Glutamatergic neuron (in vitro differentiated cells): ENCODE measurements at regions not wholly inside any gene's neighbourhood (a gene's known extent, or its start where the extent isn't known, plus 50 kb on each side); places are given as distances from the start of the nearest gene placed in this dataset.

ENCODE experiments used
- DNase-seq: peaks from one replicate; pipeline ENCODE4 v3.0.0; 2022
- H3K27ac Mint-ChIP-seq: one replicate; pipeline ENCODE4 v1.8.0; 2020; ENCODE audit warnings: mild to moderate bottlenecking, mixed read lengths, inconsistent platforms; ENCODE audit not compliant: unreplicated experiment
- H3K27me3 Mint-ChIP-seq: one replicate; pipeline ENCODE4 v1.8.0; 2020; ENCODE audit warnings: mild to moderate bottlenecking, moderate library complexity, mixed read lengths, inconsistent platforms; ENCODE audit not compliant: unreplicated experiment
- H3K36me3 Mint-ChIP-seq: one replicate; pipeline ENCODE4 v1.8.0; 2020; ENCODE audit warnings: mild to moderate bottlenecking, mixed read lengths, inconsistent platforms; ENCODE audit not compliant: unreplicated experiment
- H3K4me1 Mint-ChIP-seq: one replicate; pipeline ENCODE4 v1.8.0; 2020; ENCODE audit warnings: mild to moderate bottlenecking, low read depth, mixed read lengths, inconsistent platforms; ENCODE audit not compliant: unreplicated experiment
- H3K4me3 Mint-ChIP-seq: one replicate; pipeline ENCODE4 v1.8.0; 2020; ENCODE audit warnings: mild to moderate bottlenecking, mixed read lengths, inconsistent platforms; ENCODE audit not compliant: unreplicated experiment
- H3K9me3 Mint-ChIP-seq: one replicate; pipeline ENCODE4 v1.8.0; 2020; ENCODE audit warnings: mild to moderate bottlenecking, moderate library complexity, mixed read lengths, inconsistent platforms; ENCODE audit not compliant: unreplicated experiment
- CTCF ChIP-seq: fragments of 200-600 bp; sonication (generic); IDR thresholded peaks from one replicate; pipeline ENCODE4 v1.5.0; 2021; ENCODE audit not compliant: partially characterized antibody, unreplicated experiment

GRCh38 chr2:34266908-34267697 is 668.0 kb upstream of the FAM98A start:
- no peak for TF ChIP-seq CTCF
- no peaks in the 10 kb centered on the region for H3K4me1 Mint-ChIP-seq
- no peak for DNase-seq
- H3K27ac Mint-ChIP-seq = no peak overlapping the region
- H3K9me3 Mint-ChIP-seq = no peaks in the 10 kb centered on the region
- no peak overlapping the region for H3K4me3 Mint-ChIP-seq
- no peaks in the 10 kb centered on the region for H3K27me3 Mint-ChIP-seq
- no peaks in the 10 kb centered on the region for H3K36me3 Mint-ChIP-seq

- no peak for TF ChIP-seq CTCF
- no peaks in the 10 kb centered on the region for H3K4me1 Mint-ChIP-seq
- no peaks in the 10 kb centered on the region for H3K27me3 Mint-ChIP-seq
- no peaks in the 10 kb centered on the region for H3K36me3 Mint-ChIP-seq
- DNase-seq = peak; percentile 17
- H3K27ac Mint-ChIP-seq = no peak overlapping the region
- H3K4me3 Mint-ChIP-seq = no peak overlapping the region
- no peaks in the 10 kb centered on the region for H3K9me3 Mint-ChIP-seq
Measured at GRCh38 chr2:34261701-34262100, 662.6 kb upstream of the FAM98A start.

GRCh38 chr2:34254272-34254878 is 655.3 kb upstream of the FAM98A start:
- Mint-ChIP-seq H3K27ac (no peak overlapping the region), H3K4me1 (no peaks in the 10 kb centered on the region), H3K9me3 (no peaks in the 10 kb centered on the region), H3K4me3 (no peak overlapping the region), H3K27me3 (no peaks in the 10 kb centered on the region), H3K36me3 (no peaks in the 10 kb centered on the region)
- no peak for DNase-seq
- TF ChIP-seq CTCF = no peak

GRCh38 chr2:34252111-34252510 is 653.0 kb upstream of the FAM98A start:
- no peak for TF ChIP-seq CTCF
- no peak overlapping the region for H3K4me3 Mint-ChIP-seq
- no peaks in the 10 kb centered on the region for H3K4me1 Mint-ChIP-seq
- H3K36me3 Mint-ChIP-seq = no peaks in the 10 kb centered on the region
- H3K27me3 Mint-ChIP-seq = no peaks in the 10 kb centered on the region
- DNase-seq = no peak
- H3K9me3 Mint-ChIP-seq = no peaks in the 10 kb centered on the region
- H3K27ac Mint-ChIP-seq = no peak overlapping the region

GRCh38 chr2:34251578-34251977 is 652.5 kb upstream of the FAM98A start:
- H3K27me3 Mint-ChIP-seq = no peaks in the 10 kb centered on the region
- no peak for DNase-seq
- no peaks in the 10 kb centered on the region for H3K36me3 Mint-ChIP-seq
- no peak overlapping the region for H3K27ac Mint-ChIP-seq
- no peak overlapping the region for H3K4me3 Mint-ChIP-seq
- H3K4me1 Mint-ChIP-seq = no peaks in the 10 kb centered on the region
- no peaks in the 10 kb centered on the region for H3K9me3 Mint-ChIP-seq
- no peak for TF ChIP-seq CTCF
